ENCODE measurements at regions not wholly inside any gene's neighbourhood (a gene's known extent, or its start where the extent isn't known, plus 50 kb on each side); places are given as distances from the start of the nearest gene placed in this dataset.
"Not testable (repeated sequence)": the region's sequence is repeated elsewhere in the genome, so short reads cannot be mapped to it uniquely, and the experiment has no call there.

GRCh38 chr2:150817422-150817821 lies 330.0 kb upstream of the RND3 start:
- DNase-seq = no peak

- DNase-seq = no peak
These were observed 325.3 kb upstream of the RND3 start for GRCh38 chr2:150812664-150813367.

GRCh38 chr2:150812066-150812465 lies 324.6 kb upstream of the RND3 start:
- no peak for DNase-seq

GRCh38 chr2:150811259-150811855 lies 323.9 kb upstream of the RND3 start:
- DNase-seq = no peak

- no peak for DNase-seq
These were observed 321.6 kb upstream of the RND3 start for GRCh38 chr2:150809103-150809502.

GRCh38 chr2:150806336-150806735 lies 318.9 kb upstream of the RND3 start:
- DNase-seq = no peak

GRCh38 chr2:150803689-150804398 lies 316.4 kb upstream of the RND3 start:
- DNase-seq = no peak

GRCh38 chr2:150802635-150803034 lies 315.2 kb upstream of the RND3 start:
- DNase-seq = no peak

GRCh38 chr2:150796236-150796635 lies 308.8 kb upstream of the RND3 start:
- DNase-seq = not testable (repeated sequence)

GRCh38 chr2:150792780-150793300 lies 305.4 kb upstream of the RND3 start:
- no peak for DNase-seq

- no peak for DNase-seq
These were observed 304.1 kb upstream of the RND3 start for GRCh38 chr2:150791567-150791966.

GRCh38 chr2:150789376-150789905 lies 302.0 kb upstream of the RND3 start:
- no peak for DNase-seq

- DNase-seq = no peak
These were observed 301.1 kb upstream of the RND3 start for GRCh38 chr2:150788426-150789140.

GRCh38 chr2:150787353-150788093 lies 300.1 kb upstream of the RND3 start:
- no peak for DNase-seq

GRCh38 chr2:150784389-150784788 lies 296.9 kb upstream of the RND3 start:
- no peak for DNase-seq

GRCh38 chr2:150783896-150784295 lies 296.4 kb upstream of the RND3 start:
- no peak for DNase-seq

- DNase-seq = no peak
These were observed 295.5 kb upstream of the RND3 start for GRCh38 chr2:150783015-150783414.

GRCh38 chr2:150782613-150783012 lies 295.1 kb upstream of the RND3 start:
- DNase-seq = no peak

- DNase-seq = no peak
These were observed 293.7 kb upstream of the RND3 start for GRCh38 chr2:150781142-150781541.

GRCh38 chr2:150778828-150779227 lies 291.4 kb upstream of the RND3 start:
- DNase-seq = no peak

- no peak for DNase-seq
These were observed 282.0 kb upstream of the RND3 start for GRCh38 chr2:150769421-150769820.

Measured in NCI-H1105 treated with DMSO at 0.1 percent for 48 hours (cell line).